Hematopoietic multipotent progenitor cell treated with erythropoietin and hydrocortisone succinate and interleukin-3 and kit ligand, for 6 days (in vitro differentiated cells): ENCODE measurements at regions not wholly inside any gene's neighbourhood (a gene's known extent, or its start where the extent isn't known, plus 50 kb on each side); places are given as distances from the start of the nearest gene placed in this dataset.

Source experiments
- DNase-seq: peaks from one replicate; pipeline ENCODE4 v3.0.0-alpha.2; 2015

- DNase-seq: no peak
Observed at GRCh38 chr9:109682227-109682626, 97.8 kb upstream of the PALM2AKAP2 start.

GRCh38 chr9:109683521-109683920 lies 96.5 kb upstream of the PALM2AKAP2 start:
- no peak for DNase-seq

GRCh38 chr9:109689701-109690100 lies 90.3 kb upstream of the PALM2AKAP2 start:
- no peak for DNase-seq

GRCh38 chr9:109699019-109699418 lies 81.0 kb upstream of the PALM2AKAP2 start:
- no peak for DNase-seq

GRCh38 chr9:109704546-109704945 lies 75.5 kb upstream of the PALM2AKAP2 start:
- DNase-seq: no peak

GRCh38 chr9:109705515-109705914 lies 74.5 kb upstream of the PALM2AKAP2 start:
- DNase-seq: no peak

GRCh38 chr9:109707355-109707754 lies 72.6 kb upstream of the PALM2AKAP2 start:
- DNase-seq: no peak

- DNase-seq: no peak
Observed at GRCh38 chr9:109708451-109708945, 71.5 kb upstream of the PALM2AKAP2 start.

- no peak for DNase-seq
Observed at GRCh38 chr9:109709866-109710265, 70.1 kb upstream of the PALM2AKAP2 start.

GRCh38 chr9:109710830-109711229 lies 69.2 kb upstream of the PALM2AKAP2 start:
- DNase-seq: no peak

- DNase-seq: no peak
Observed at GRCh38 chr9:109715344-109715743, 64.7 kb upstream of the PALM2AKAP2 start.

- no peak for DNase-seq
Observed at GRCh38 chr9:109716631-109717030, 63.4 kb upstream of the PALM2AKAP2 start.

- DNase-seq: no peak
Observed at GRCh38 chr9:109717342-109717741, 62.7 kb upstream of the PALM2AKAP2 start.

GRCh38 chr9:109718861-109719260 lies 61.1 kb upstream of the PALM2AKAP2 start:
- DNase-seq: no peak

GRCh38 chr9:109721001-109721400 lies 59.0 kb upstream of the PALM2AKAP2 start:
- DNase-seq: no peak

- no peak for DNase-seq
Observed at GRCh38 chr9:109722007-109722406, 58.0 kb upstream of the PALM2AKAP2 start.

GRCh38 chr9:109723781-109724180 lies 56.2 kb upstream of the PALM2AKAP2 start:
- DNase-seq: no peak

- no peak for DNase-seq
Observed at GRCh38 chr9:109725460-109725859, 54.5 kb upstream of the PALM2AKAP2 start.

- no peak for DNase-seq
Observed at GRCh38 chr9:109726119-109726518, 53.9 kb upstream of the PALM2AKAP2 start.

- DNase-seq: no peak
Observed at GRCh38 chr9:109728686-109729300, 51.2 kb upstream of the PALM2AKAP2 start.

- no peak for DNase-seq
Observed at GRCh38 chr9:109729513-109729912, 50.5 kb upstream of the PALM2AKAP2 start.
